ENCODE measurements at regions not wholly inside any gene's neighbourhood (a gene's known extent, or its start where the extent isn't known, plus 50 kb on each side); places are given as distances from the start of the nearest gene placed in this dataset.
A peak's percentile ranks its signal among the peaks of the same experiment; 100 is the strongest.

- Histone ChIP-seq H3K4me1 (ENCODE audit: insufficient read depth, low read length) (no peaks in the 10 kb centered on the region), H3K9me3 (ENCODE audit: low read depth, low read length) (no peaks in the 10 kb centered on the region), H3K4me3 (ENCODE audit: low read length) (no peak overlapping the region), H3K27me3 (ENCODE audit: insufficient read depth, low read length) (no peaks in the 10 kb centered on the region)
These were observed 103.1 kb downstream of the KLF6 start for GRCh38 chr10:3681642-3682554.

- no peaks in the 10 kb centered on the region for H3K27me3 ChIP-seq (ENCODE audit: insufficient read depth, low read length)
- no peaks in the 10 kb centered on the region for H3K9me3 ChIP-seq (ENCODE audit: low read depth, low read length)
- H3K4me3 ChIP-seq (ENCODE audit: low read length), result no peak overlapping the region
- no peaks in the 10 kb centered on the region for H3K4me1 ChIP-seq (ENCODE audit: insufficient read depth, low read length)
These were observed 104.9 kb downstream of the KLF6 start for GRCh38 chr10:3679950-3680629.

GRCh38 chr10:3678629-3679227, 106.3 kb downstream of the KLF6 start:
- no peak overlapping the region for H3K4me3 ChIP-seq (ENCODE audit: low read length)
- H3K27me3 ChIP-seq (ENCODE audit: insufficient read depth, low read length), result no peaks in the 10 kb centered on the region
- no peaks in the 10 kb centered on the region for H3K9me3 ChIP-seq (ENCODE audit: low read depth, low read length)
- H3K4me1 ChIP-seq (ENCODE audit: insufficient read depth, low read length), result no peaks in the 10 kb centered on the region

DNA sequence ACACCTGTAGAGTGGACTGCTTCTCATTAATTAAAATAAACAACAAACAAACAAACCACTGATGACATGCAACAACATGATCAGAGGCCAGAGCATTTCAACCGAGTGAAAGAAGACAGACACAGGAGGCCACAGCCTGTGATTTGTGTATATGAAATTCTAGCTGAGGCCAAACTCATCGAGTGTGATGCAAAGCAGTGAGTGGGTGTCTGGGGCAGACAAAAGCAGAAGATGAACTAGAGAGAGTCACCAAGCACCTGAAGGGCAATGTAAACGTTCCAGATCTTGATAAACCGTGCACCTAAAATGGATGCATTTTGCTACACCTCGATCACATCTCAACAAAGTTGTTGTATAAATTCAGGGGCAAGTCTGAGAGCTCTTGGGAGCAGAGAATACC, 108.4 kb downstream of the KLF6 start:
- Histone ChIP-seq H3K27me3 (ENCODE audit: insufficient read depth, low read length) (no peaks in the 10 kb centered on the region), H3K4me3 (ENCODE audit: low read length) (no peak overlapping the region), H3K4me1 (ENCODE audit: insufficient read depth, low read length) (peaks cover 9% of the 10 kb centered on the region), H3K9me3 (ENCODE audit: low read depth, low read length) (no peaks in the 10 kb centered on the region)

- Histone ChIP-seq H3K27me3 (ENCODE audit: insufficient read depth, low read length) (no peaks in the 10 kb centered on the region), H3K4me3 (ENCODE audit: low read length) (no peak overlapping the region), H3K9me3 (ENCODE audit: low read depth, low read length) (no peaks in the 10 kb centered on the region), H3K4me1 (ENCODE audit: insufficient read depth, low read length) (peaks cover 45% of the 10 kb centered on the region)
These were observed 112.8 kb downstream of the KLF6 start for GRCh38 chr10:3672220-3672619.

DNA sequence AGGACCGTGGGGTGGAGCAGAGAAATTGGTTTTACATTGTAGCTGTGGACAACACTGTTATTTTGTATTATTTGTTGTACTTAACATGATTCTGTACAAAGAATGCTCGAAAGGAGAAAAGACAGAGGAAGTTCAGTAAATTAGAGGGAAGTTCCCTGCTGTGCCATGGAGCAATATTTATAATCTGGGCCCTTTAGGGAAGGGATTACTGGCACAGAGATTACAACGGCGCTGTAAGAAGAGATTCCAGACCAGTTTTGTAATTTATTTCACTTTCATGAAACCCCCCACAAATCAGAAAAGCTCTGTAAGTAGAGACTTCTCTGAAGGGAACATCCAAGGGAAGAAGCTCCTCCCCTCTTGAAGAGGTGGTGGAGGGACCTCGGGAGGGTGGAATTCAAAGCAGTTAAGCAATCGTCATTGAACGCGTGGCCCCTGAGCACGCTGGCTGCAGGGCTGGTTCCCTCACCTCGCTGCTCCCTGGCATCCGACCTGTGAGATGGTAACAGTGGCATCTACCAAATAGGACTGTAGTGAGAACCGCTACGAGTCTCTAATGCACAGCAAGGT, 113.5 kb downstream of the KLF6 start:
- Histone ChIP-seq H3K9me3 (ENCODE audit: low read depth, low read length) (no peaks in the 10 kb centered on the region), H3K4me1 (ENCODE audit: insufficient read depth, low read length) (peaks cover 53% of the 10 kb centered on the region), H3K27me3 (ENCODE audit: insufficient read depth, low read length) (no peaks in the 10 kb centered on the region), H3K4me3 (ENCODE audit: low read length) (no peak overlapping the region)

- H3K4me1 ChIP-seq (ENCODE audit: insufficient read depth, low read length), result peaks cover 59% of the 10 kb centered on the region
- no peaks in the 10 kb centered on the region for H3K9me3 ChIP-seq (ENCODE audit: low read depth, low read length)
- no peak overlapping the region for H3K4me3 ChIP-seq (ENCODE audit: low read length)
- H3K27me3 ChIP-seq (ENCODE audit: insufficient read depth, low read length), result no peaks in the 10 kb centered on the region
These were observed 116.1 kb downstream of the KLF6 start for GRCh38 chr10:3668966-3669330.

GRCh38 chr10:3668276-3668965, 116.6 kb downstream of the KLF6 start:
- H3K4me1 ChIP-seq (ENCODE audit: insufficient read depth, low read length), result peaks cover 59% of the 10 kb centered on the region
- peak overlapping the region; percentile 11 for H3K4me3 ChIP-seq (ENCODE audit: low read length)
- H3K9me3 ChIP-seq (ENCODE audit: low read depth, low read length), result no peaks in the 10 kb centered on the region
- no peaks in the 10 kb centered on the region for H3K27me3 ChIP-seq (ENCODE audit: insufficient read depth, low read length)

DNA sequence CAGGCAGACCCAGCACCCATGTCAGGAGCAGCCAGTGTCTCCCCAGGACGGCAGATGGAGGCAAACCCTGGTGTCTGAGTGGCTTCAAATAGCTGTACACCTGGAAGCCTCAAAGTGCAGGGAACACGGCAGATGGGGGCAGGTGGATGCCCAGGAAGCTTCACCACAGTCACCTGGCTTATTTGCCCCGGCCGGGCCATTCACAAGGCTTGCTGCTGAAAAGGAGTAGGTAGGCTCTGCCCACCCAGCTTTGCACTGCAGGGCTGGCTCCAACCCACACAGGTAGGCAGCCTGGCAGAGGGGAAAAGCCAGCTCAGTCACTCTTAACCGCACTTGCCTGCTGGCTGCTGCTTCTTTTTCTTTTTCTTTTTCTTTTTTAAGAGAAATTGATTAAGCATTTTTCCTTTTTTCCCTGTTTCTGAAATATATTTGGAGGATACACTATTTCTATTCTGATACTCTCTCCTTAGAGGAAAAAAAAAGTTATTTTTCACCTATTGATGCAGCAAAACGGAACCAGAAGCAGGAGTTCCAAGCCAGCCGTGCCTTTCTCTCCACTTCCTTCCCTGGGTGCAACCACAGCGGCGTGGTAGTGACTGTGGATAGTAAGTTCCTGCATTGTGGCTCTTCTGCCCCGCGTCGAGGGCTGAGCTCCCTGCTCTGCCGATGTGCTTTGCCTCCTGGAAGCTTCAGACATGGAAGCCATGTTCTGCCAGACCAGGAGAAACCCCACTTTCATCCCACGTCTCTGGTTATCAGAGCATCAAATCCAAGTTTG, 118.3 kb downstream of the KLF6 start:
- Histone ChIP-seq H3K27me3 (ENCODE audit: insufficient read depth, low read length) (no peaks in the 10 kb centered on the region), H3K4me3 (ENCODE audit: low read length) (no peak overlapping the region), H3K9me3 (ENCODE audit: low read depth, low read length) (no peaks in the 10 kb centered on the region), H3K4me1 (ENCODE audit: insufficient read depth, low read length) (peaks cover 52% of the 10 kb centered on the region)

DNA sequence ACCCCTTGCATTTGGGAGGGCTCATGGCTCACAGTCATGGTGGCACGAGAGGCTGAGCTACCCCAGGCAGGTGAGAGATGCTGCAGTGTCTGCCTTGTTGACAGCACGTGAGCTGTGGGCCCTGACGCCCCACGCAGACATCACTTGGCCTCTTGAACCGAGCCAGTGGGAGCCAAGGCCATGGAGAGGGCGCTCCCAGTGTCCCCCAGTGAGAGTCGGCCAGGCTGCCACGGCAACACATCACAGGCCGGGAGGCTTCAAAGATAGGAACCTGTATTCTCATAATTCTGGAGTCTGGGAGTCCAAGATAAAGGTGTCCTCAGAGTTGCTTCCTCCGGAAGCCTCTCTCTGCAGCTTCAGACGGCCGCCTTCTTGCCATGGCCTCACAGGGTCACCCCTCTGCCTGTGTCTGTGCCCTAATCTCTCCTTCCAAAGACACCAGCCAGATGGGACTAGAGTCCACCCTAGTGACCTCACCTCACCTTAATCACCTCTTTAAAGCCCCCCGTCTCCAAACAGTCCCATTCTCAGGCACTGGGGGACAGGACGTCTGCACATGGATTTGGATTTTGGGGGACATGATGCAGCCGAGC, 119.6 kb downstream of the KLF6 start:
- Histone ChIP-seq H3K4me3 (ENCODE audit: low read length) (no peak overlapping the region), H3K4me1 (ENCODE audit: insufficient read depth, low read length) (peaks cover 39% of the 10 kb centered on the region), H3K27me3 (ENCODE audit: insufficient read depth, low read length) (no peaks in the 10 kb centered on the region), H3K9me3 (ENCODE audit: low read depth, low read length) (no peaks in the 10 kb centered on the region)

- Histone ChIP-seq H3K27me3 (ENCODE audit: insufficient read depth, low read length) (no peaks in the 10 kb centered on the region), H3K9me3 (ENCODE audit: low read depth, low read length) (no peaks in the 10 kb centered on the region), H3K4me3 (ENCODE audit: low read length) (no peak overlapping the region), H3K4me1 (ENCODE audit: insufficient read depth, low read length) (peaks cover 19% of the 10 kb centered on the region)
These were observed 122.2 kb downstream of the KLF6 start for GRCh38 chr10:3662775-3663174.

GRCh38 chr10:3661271-3661670, 123.7 kb downstream of the KLF6 start:
- Histone ChIP-seq H3K27me3 (ENCODE audit: insufficient read depth, low read length) (no peaks in the 10 kb centered on the region), H3K9me3 (ENCODE audit: low read depth, low read length) (no peaks in the 10 kb centered on the region), H3K4me1 (ENCODE audit: insufficient read depth, low read length) (peaks cover 6% of the 10 kb centered on the region), H3K4me3 (ENCODE audit: low read length) (no peak overlapping the region)

GRCh38 chr10:3660753-3661152, 124.3 kb downstream of the KLF6 start:
- no peak overlapping the region for H3K4me3 ChIP-seq (ENCODE audit: low read length)
- no peaks in the 10 kb centered on the region for H3K27me3 ChIP-seq (ENCODE audit: insufficient read depth, low read length)
- H3K9me3 ChIP-seq (ENCODE audit: low read depth, low read length), result no peaks in the 10 kb centered on the region
- H3K4me1 ChIP-seq (ENCODE audit: insufficient read depth, low read length), result peaks cover 7% of the 10 kb centered on the region

Data from mononuclear cell (primary cell).